Hepatocyte (in vitro differentiated cells): ENCODE measurements at regions not wholly inside any gene's neighbourhood (a gene's known extent, or its start where the extent isn't known, plus 50 kb on each side); places are given as distances from the start of the nearest gene placed in this dataset.

Experiments used
- EZH2 ChIP-seq: fragments of 200-600 bp; sonication (generic); IDR thresholded peaks from 2 replicates; pipeline ENCODE4 v1.6.1; 2016; ENCODE audit warnings: antibody characterized with exemption, mild to moderate bottlenecking, borderline replicate concordance
- TF ChIP-seq, protein P1 (sequence below): fragments of 200-600 bp; sonication (generic); IDR thresholded peaks from 2 replicates; pipeline ENCODE4 v1.5.1; 2016; ENCODE audit warnings: antibody characterized with exemption, mild to moderate bottlenecking; ENCODE audit not compliant: poor library complexity

DNA sequence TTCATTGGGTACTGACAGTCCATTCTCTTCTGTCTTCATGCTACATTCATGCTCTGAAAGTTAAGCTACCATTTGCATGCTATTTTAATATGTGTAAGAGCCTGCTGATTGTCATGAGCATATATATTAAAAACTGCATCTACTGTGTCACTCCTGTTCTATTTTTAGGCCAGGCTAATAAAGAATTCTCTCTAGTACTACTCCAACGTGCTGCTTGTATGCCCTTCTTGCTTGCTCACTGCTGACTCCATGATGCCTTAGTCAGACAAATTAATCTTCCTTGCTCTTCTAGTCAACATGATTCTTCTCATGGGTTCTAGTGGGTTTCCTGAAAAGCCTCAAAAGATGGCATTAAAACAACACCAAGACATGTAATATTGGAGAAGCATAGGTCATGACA lies 1600.1 kb downstream of the DPP10 start:
- TF ChIP-seq, protein P1, sequence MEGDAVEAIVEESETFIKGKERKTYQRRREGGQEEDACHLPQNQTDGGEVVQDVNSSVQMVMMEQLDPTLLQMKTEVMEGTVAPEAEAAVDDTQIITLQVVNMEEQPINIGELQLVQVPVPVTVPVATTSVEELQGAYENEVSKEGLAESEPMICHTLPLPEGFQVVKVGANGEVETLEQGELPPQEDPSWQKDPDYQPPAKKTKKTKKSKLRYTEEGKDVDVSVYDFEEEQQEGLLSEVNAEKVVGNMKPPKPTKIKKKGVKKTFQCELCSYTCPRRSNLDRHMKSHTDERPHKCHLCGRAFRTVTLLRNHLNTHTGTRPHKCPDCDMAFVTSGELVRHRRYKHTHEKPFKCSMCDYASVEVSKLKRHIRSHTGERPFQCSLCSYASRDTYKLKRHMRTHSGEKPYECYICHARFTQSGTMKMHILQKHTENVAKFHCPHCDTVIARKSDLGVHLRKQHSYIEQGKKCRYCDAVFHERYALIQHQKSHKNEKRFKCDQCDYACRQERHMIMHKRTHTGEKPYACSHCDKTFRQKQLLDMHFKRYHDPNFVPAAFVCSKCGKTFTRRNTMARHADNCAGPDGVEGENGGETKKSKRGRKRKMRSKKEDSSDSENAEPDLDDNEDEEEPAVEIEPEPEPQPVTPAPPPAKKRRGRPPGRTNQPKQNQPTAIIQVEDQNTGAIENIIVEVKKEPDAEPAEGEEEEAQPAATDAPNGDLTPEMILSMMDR: no peak
- no peak for TF ChIP-seq EZH2
